Trophoblast cell (in vitro differentiated cells and primary cell): ENCODE measurements at regions not wholly inside any gene's neighbourhood (a gene's known extent, or its start where the extent isn't known, plus 50 kb on each side); places are given as distances from the start of the nearest gene placed in this dataset.

ENCODE experiments used
- DNase-seq, 2 donors: peaks; one replicate each; pipeline ENCODE4 v3.0.0-alpha.2; 2016
- H2AFZ ChIP-seq: 2 replicates; pipeline ENCODE4 v1.6.1; 2013; ENCODE audit warnings: low read length, moderate library complexity, mild to moderate bottlenecking; ENCODE audit not compliant: insufficient read depth, poor library complexity
- H2AK5ac ChIP-seq: 2 replicates; pipeline ENCODE4 v1.6.1; 2013; ENCODE audit warnings: mild to moderate bottlenecking, low read length
- H2BK120ac ChIP-seq: 2 replicates; pipeline ENCODE4 v1.6.1; 2013; ENCODE audit warnings: low read length, mild to moderate bottlenecking, moderate library complexity; ENCODE audit not compliant: insufficient read depth, poor library complexity
- H2BK12ac ChIP-seq: 2 replicates; pipeline ENCODE4 v1.6.1; 2013; ENCODE audit warnings: mild to moderate bottlenecking, low read length, moderate library complexity
- H2BK5ac ChIP-seq: 2 replicates; pipeline ENCODE4 v1.6.1; 2013; ENCODE audit warnings: low read length, low read depth, moderate library complexity, mild to moderate bottlenecking; ENCODE audit not compliant: poor library complexity
- H3K14ac ChIP-seq: 2 replicates; pipeline ENCODE4 v1.6.1; 2013; ENCODE audit warnings: mild to moderate bottlenecking, low read length
- H3K18ac ChIP-seq: 2 replicates; pipeline ENCODE4 v1.6.1; 2013; ENCODE audit warnings: mild to moderate bottlenecking, low read length
- H3K23ac ChIP-seq: 2 replicates; pipeline ENCODE4 v1.6.1; 2013; ENCODE audit warnings: low read length
- H3K27ac ChIP-seq: 2 replicates; pipeline ENCODE4 v1.5.1; 2013; ENCODE audit warnings: low read depth, mild to moderate bottlenecking, inconsistent platforms, low read length, moderate library complexity
- H3K27me3 ChIP-seq: 2 replicates; pipeline ENCODE4 v1.6.1; 2013; ENCODE audit warnings: inconsistent platforms, mild to moderate bottlenecking, low read length, moderate library complexity; ENCODE audit not compliant: insufficient read depth
- H3K36me3 ChIP-seq, 2 experiments: 1 replicate in 1 of 2; 2 replicates in 1 of 2; pipeline ENCODE4 v1.6.1; 2013; ENCODE audit warnings: low read length in 2 of 2, mild to moderate bottlenecking in 2 of 2, moderate library complexity in 1 of 2; ENCODE audit not compliant: insufficient read depth in 2 of 2, control insufficient read depth in 1 of 2
- H3K4ac ChIP-seq: 2 replicates; pipeline ENCODE4 v1.6.1; 2013; ENCODE audit warnings: low read depth, mild to moderate bottlenecking, low read length, moderate library complexity
- H3K4me1 ChIP-seq, 2 experiments: 1 replicate in 1 of 2; 2 replicates in 1 of 2; pipeline ENCODE4 v1.6.1; 2013; ENCODE audit warnings: low read length in 2 of 2, mild to moderate bottlenecking in 2 of 2, moderate library complexity in 1 of 2; ENCODE audit not compliant: insufficient read depth in 2 of 2, control insufficient read depth in 1 of 2
- H3K4me2 ChIP-seq: 2 replicates; pipeline ENCODE4 v1.6.1; 2013; ENCODE audit warnings: inconsistent platforms, mild to moderate bottlenecking, low read length, moderate library complexity
- H3K4me3 ChIP-seq: 2 replicates; pipeline ENCODE4 v1.5.1; 2013; ENCODE audit warnings: mild to moderate bottlenecking, low read depth, low read length, inconsistent platforms
- H3K79me1 ChIP-seq: one replicate; pipeline ENCODE4 v1.6.1; 2013; ENCODE audit warnings: low read length
- H3K79me2 ChIP-seq: 2 replicates; pipeline ENCODE4 v1.6.1; 2013; ENCODE audit warnings: low read length, mild to moderate bottlenecking; ENCODE audit not compliant: control insufficient read depth, insufficient read depth, poor library complexity
- H3K9ac ChIP-seq: 2 replicates; pipeline ENCODE4 v1.6.1; 2013; ENCODE audit warnings: mild to moderate bottlenecking, low read length
- H3K9me3 ChIP-seq: 2 replicates; pipeline ENCODE4 v1.6.1; 2013; ENCODE audit warnings: low read depth, mild to moderate bottlenecking, control low read depth, inconsistent platforms, low read length; ENCODE audit not compliant: insufficient read depth
- H4K12ac ChIP-seq: 2 replicates; pipeline ENCODE4 v1.6.1; 2013; ENCODE audit warnings: low read depth, mild to moderate bottlenecking, low read length, moderate library complexity
- H4K8ac ChIP-seq: 2 replicates; pipeline ENCODE4 v1.6.1; 2013; ENCODE audit warnings: low read depth, mild to moderate bottlenecking, low read length, moderate library complexity
- H4K91ac ChIP-seq: one replicate; pipeline ENCODE4 v1.6.1; 2013; ENCODE audit warnings: low read depth, mild to moderate bottlenecking, low read length, moderate library complexity
- WGBS: extraction: QIAGEN DNeasy Blood & Tissue Kit; methylation state at CpG from one replicate; pipeline ENCODE4 v1.1.7; 2013; ENCODE audit warnings: missing lambda C conversion rate; ENCODE audit not compliant: insufficient read length, insufficient coverage; ENCODE audit errors: extremely low coverage; 5-methylcytosine and 5-hydroxymethylcytosine counted together

GRCh38 chr14:96617635-96618034 is 115.5 kb downstream of the PAPOLA start:
- no peak overlapping the region for H3K4ac ChIP-seq
- no CpG with 5 or more reads among the region's 4 CpGs for WGBS

GRCh38 chr14:96622926-96623325 is 120.7 kb downstream of the PAPOLA start:
- Histone ChIP-seq H3K79me1 (no peaks in the 10 kb centered on the region), H3K18ac (no peak overlapping the region), H4K91ac (no peak overlapping the region), H2BK12ac (no peak overlapping the region), H3K9ac (no peak overlapping the region), H3K4me3 (no peak overlapping the region), H3K4ac (no peak overlapping the region), H2BK120ac (no peak overlapping the region), H3K27ac (no peak overlapping the region), H3K79me2 (no peaks in the 10 kb centered on the region), H2AK5ac (no peak overlapping the region), H3K27me3 (no peaks in the 10 kb centered on the region), H3K14ac (no peak overlapping the region), H3K36me3 (no peaks in the 10 kb centered on the region), H3K4me1 (no peaks in the 10 kb centered on the region), H4K12ac (no peak overlapping the region), H2BK5ac (no peak overlapping the region), H2AFZ (no peak overlapping the region), H3K4me2 (no peak overlapping the region), H3K23ac (no peak overlapping the region), H3K9me3 (no peaks in the 10 kb centered on the region), H4K8ac (no peak overlapping the region)
- WGBS = no CpG with 5 or more reads among the region's 8 CpGs
- no peak for DNase-seq

More at GRCh38 chr14:96617635-96618034, 115.5 kb downstream of the PAPOLA start:
- no peak overlapping the region for H2BK120ac ChIP-seq
- H2BK5ac ChIP-seq = no peak overlapping the region
- no peak for DNase-seq
- no peak overlapping the region for H4K12ac ChIP-seq
- no peaks in the 10 kb centered on the region for H3K4me1 ChIP-seq
- H2AK5ac ChIP-seq = no peak overlapping the region
- H3K79me2 ChIP-seq = no peaks in the 10 kb centered on the region
- H3K18ac ChIP-seq = no peak overlapping the region
- H3K27ac ChIP-seq = no peak overlapping the region
- H2BK12ac ChIP-seq = no peak overlapping the region
- H2AFZ ChIP-seq = no peak overlapping the region
- H3K4me2 ChIP-seq = no peak overlapping the region
- no peak overlapping the region for H4K91ac ChIP-seq
- H3K14ac ChIP-seq = no peak overlapping the region
- no peaks in the 10 kb centered on the region for H3K27me3 ChIP-seq
- H3K9me3 ChIP-seq = peaks cover 2% of the 10 kb centered on the region
- no peak overlapping the region for H3K9ac ChIP-seq
- H4K8ac ChIP-seq = no peak overlapping the region
- no peaks in the 10 kb centered on the region for H3K79me1 ChIP-seq
- no peak overlapping the region for H3K23ac ChIP-seq
- H3K36me3 ChIP-seq = no peaks in the 10 kb centered on the region
- no peak overlapping the region for H3K4me3 ChIP-seq

DNA sequence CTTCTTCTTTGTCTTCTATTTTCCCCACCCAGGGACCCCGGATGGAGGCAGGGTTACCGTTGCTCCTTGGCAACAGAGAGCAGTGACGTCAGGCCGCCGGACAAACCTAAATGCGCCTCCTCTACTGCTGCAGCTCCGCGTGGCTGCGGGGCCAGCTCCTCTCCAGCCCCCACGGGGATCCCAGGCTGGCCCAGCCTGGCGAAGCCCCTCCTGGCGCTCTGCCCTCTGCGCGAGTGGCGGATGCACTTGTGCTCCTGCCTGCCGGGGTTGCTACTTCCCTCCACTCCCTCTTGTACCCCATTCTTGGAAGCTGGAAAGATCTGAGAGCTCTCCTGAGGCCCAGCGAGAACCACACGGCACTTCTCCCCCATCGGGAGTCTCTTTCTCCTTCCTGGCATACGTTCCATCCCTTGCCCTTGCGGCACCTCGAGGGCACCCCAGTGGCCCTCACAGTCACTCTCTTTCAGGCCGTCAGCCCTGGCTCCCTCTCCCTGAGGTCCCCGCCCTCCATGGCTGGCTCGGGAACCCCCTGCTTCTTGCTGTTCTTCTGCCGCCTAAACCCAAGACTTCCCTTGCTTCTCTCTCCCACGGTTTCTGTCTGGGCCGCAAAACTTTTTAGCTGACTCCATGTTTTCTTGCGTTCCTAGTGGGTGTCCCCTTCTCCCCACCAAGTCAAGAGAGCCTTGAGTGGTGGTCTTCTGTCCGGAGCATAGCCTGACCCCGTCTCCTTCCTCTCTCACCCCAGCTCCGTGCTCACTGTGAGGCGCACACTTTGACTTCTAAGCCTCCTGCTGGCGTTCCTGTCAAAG is 121.7 kb downstream of the PAPOLA start:
- H4K91ac ChIP-seq = no peak overlapping the region
- H3K4me3 ChIP-seq = no peak overlapping the region
- no peaks in the 10 kb centered on the region for H3K79me1 ChIP-seq
- no peak overlapping the region for H2BK120ac ChIP-seq
- H4K12ac ChIP-seq = no peak overlapping the region
- H3K4me1 ChIP-seq = no peaks in the 10 kb centered on the region
- H2AK5ac ChIP-seq = no peak overlapping the region
- H3K18ac ChIP-seq = no peak overlapping the region
- no peak overlapping the region for H2BK12ac ChIP-seq
- H3K27ac ChIP-seq = no peak overlapping the region
- no peak overlapping the region for H3K4me2 ChIP-seq
- H3K9me3 ChIP-seq = no peaks in the 10 kb centered on the region
- no peak overlapping the region for H2AFZ ChIP-seq
- H3K79me2 ChIP-seq = no peaks in the 10 kb centered on the region
- WGBS = no CpG with 5 or more reads among the region's 34 CpGs
- H3K23ac ChIP-seq = no peak overlapping the region
- DNase-seq = no peak
- H2BK5ac ChIP-seq = no peak overlapping the region
- H3K14ac ChIP-seq = no peak overlapping the region
- no peak overlapping the region for H3K9ac ChIP-seq
- H3K4ac ChIP-seq = no peak overlapping the region
- H4K8ac ChIP-seq = no peak overlapping the region
- no peaks in the 10 kb centered on the region for H3K27me3 ChIP-seq
- H3K36me3 ChIP-seq = no peaks in the 10 kb centered on the region

- no CpG with 5 or more reads among the region's 37 CpGs for WGBS
Measured at GRCh38 chr14:96624661-96625425, 122.7 kb downstream of the PAPOLA start.

More at GRCh38 chr14:96624661-96625425, 122.7 kb downstream of the PAPOLA start:
- Histone ChIP-seq H3K9ac (no peak overlapping the region), H3K4ac (no peak overlapping the region), H3K4me3 (no peak overlapping the region), H4K12ac (no peak overlapping the region), H2AK5ac (no peak overlapping the region), H3K27ac (no peak overlapping the region), H3K36me3 (no peaks in the 10 kb centered on the region), H3K23ac (no peak overlapping the region), H2BK12ac (no peak overlapping the region), H4K91ac (no peak overlapping the region), H3K79me1 (no peaks in the 10 kb centered on the region), H3K9me3 (peaks cover 4% of the 10 kb centered on the region), H3K14ac (no peak overlapping the region), H3K4me1 (no peaks in the 10 kb centered on the region), H2BK5ac (no peak overlapping the region), H3K27me3 (no peaks in the 10 kb centered on the region), H3K4me2 (no peak overlapping the region), H2BK120ac (no peak overlapping the region), H3K18ac (no peak overlapping the region), H4K8ac (no peak overlapping the region), H3K79me2 (no peaks in the 10 kb centered on the region), H2AFZ (no peak overlapping the region)
- no peak for DNase-seq
